Calu3 (cell line): ENCODE measurements at regions not wholly inside any gene's neighbourhood (a gene's known extent, or its start where the extent isn't known, plus 50 kb on each side); places are given as distances from the start of the nearest gene placed in this dataset.

Source experiments
- BruUV-seq: library from RNA; stranded (reverse); fragments of 400-500 nt; replicated peaks from 2 replicates; lab custom pipeline; 2021; lab: Mats Ljungman, UMichigan
- CTCF ChIA-PET: fragments of 300-600 bp; sonication (Branson Sonifier 250); formaldehyde crosslinking; loops from one replicate; lab custom pipeline; 2022; ENCODE audit warnings: antibody characterized with exemption; lab: Charles Lee
- DNase-seq: peaks from one replicate; pipeline ENCODE4 v3.0.0; 2022
- H3K27ac Mint-ChIP-seq: one replicate; pipeline ENCODE4 v1.8.0; 2022; ENCODE audit warnings: mixed read lengths; ENCODE audit not compliant: unreplicated experiment
- H3K27me3 Mint-ChIP-seq: one replicate; pipeline ENCODE4 v1.8.0; 2022; ENCODE audit warnings: mixed read lengths; ENCODE audit not compliant: unreplicated experiment
- H3K36me3 Mint-ChIP-seq: one replicate; pipeline ENCODE4 v1.8.0; 2022; ENCODE audit warnings: mild to moderate bottlenecking, moderate library complexity, mixed read lengths; ENCODE audit not compliant: insufficient read depth, unreplicated experiment
- H3K4me1 Mint-ChIP-seq: one replicate; pipeline ENCODE4 v1.8.0; 2022; ENCODE audit warnings: mild to moderate bottlenecking, low read depth, mixed read lengths; ENCODE audit not compliant: unreplicated experiment
- H3K4me3 Mint-ChIP-seq: one replicate; pipeline ENCODE4 v1.8.0; 2022; ENCODE audit warnings: mild to moderate bottlenecking, low read depth, moderate library complexity, mixed read lengths; ENCODE audit not compliant: unreplicated experiment
- H3K9me3 Mint-ChIP-seq: one replicate; pipeline ENCODE4 v1.8.0; 2022; ENCODE audit warnings: low read depth, mixed read lengths; ENCODE audit not compliant: unreplicated experiment
- intact Hi-C: fragments of 100-400 bp; cut with micrococcal nuclease; formaldehyde crosslinking; loops from one replicate; pipeline ENCODE4 v1.10.0; 2022; ENCODE audit not compliant: unreplicated experiment
- TF ChIP-seq, protein P1 (sequence below): fragments of 200-600 bp; IDR thresholded peaks from one replicate; pipeline ENCODE4 v1.8.0; 2022; ENCODE audit warnings: antibody characterized with exemption; ENCODE audit not compliant: unreplicated experiment

DNA sequence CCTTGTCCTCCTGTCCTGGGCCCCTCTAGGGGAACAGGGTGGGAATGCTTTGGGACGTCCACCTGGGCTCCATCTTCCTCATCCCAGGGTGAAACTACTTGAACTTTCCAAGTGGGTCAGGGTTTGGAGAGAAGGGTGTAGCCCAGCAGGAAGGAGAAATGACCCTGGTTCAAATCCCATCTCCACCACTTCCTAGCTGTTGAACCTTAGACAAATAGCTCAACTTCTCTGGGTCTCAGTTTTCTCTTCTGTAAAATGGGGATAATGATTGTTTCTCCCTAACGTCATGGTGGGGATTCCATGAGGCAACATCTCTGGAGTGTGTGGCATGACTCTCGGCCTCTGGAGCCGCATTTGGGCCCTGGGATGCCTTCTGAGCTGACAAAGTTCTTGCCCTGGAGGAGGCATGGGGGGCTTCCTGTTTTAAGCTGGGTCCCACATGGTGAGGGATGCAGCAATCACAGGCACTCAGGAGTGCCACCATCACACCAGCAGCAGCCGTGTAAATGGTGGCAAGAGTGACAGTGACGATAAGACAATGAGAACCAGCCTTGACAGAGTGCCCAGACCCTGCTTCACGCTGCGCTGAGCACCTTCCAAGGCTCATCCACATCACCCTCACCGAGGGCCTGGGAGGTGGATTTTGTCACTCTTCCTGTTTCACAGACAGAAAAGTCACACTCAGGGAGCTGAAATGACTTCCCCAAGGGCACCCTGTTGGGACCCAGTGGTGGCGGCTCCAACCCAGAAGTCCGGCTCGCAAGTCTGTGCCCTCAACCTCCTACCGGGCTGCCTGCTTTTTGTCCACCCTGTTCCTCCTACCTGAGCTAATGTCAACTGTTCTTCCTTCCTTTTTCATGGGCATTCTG lies 69.5 kb upstream of the IER5L start:
- Mint-ChIP-seq H3K4me3 (no peak overlapping the region), H3K36me3 (peaks cover 1% of the 10 kb centered on the region), H3K4me1 (peaks cover 1% of the 10 kb centered on the region), H3K27me3 (peaks cover 5% of the 10 kb centered on the region), H3K9me3 (no peaks in the 10 kb centered on the region), H3K27ac (no peak overlapping the region)
- BruUV-seq: no TSS peak
- intact Hi-C loops: no loop called here
- CTCF ChIA-PET: no interaction called here
- TF ChIP-seq, protein P1, sequence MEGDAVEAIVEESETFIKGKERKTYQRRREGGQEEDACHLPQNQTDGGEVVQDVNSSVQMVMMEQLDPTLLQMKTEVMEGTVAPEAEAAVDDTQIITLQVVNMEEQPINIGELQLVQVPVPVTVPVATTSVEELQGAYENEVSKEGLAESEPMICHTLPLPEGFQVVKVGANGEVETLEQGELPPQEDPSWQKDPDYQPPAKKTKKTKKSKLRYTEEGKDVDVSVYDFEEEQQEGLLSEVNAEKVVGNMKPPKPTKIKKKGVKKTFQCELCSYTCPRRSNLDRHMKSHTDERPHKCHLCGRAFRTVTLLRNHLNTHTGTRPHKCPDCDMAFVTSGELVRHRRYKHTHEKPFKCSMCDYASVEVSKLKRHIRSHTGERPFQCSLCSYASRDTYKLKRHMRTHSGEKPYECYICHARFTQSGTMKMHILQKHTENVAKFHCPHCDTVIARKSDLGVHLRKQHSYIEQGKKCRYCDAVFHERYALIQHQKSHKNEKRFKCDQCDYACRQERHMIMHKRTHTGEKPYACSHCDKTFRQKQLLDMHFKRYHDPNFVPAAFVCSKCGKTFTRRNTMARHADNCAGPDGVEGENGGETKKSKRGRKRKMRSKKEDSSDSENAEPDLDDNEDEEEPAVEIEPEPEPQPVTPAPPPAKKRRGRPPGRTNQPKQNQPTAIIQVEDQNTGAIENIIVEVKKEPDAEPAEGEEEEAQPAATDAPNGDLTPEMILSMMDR: no peak
- DNase-seq: no peak

DNA sequence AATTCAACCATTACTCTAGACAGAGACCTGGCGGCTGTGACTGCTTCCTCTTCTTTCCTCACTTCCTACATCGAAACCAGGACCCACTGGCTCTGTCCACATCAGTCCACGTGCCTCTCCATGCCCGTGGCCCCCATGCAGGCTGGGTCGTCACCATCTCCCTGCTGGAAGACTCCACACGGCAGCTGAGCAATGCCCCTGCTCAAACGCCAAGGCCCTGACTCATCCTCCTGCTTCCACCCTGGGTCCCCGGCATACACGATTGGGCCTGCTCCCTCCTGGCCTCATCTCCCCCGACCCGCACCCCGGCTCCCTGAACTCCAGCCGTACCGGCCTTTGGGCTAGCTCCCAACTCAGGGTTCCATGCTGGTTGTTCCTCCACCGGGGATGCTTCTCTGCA lies 67.2 kb upstream of the IER5L start:
- no peaks in the 10 kb centered on the region for H3K9me3 Mint-ChIP-seq
- no peak for DNase-seq
- no TSS peak for BruUV-seq
- peaks cover 8% of the 10 kb centered on the region for H3K4me1 Mint-ChIP-seq
- intact Hi-C loops: no loop called here
- peaks cover 6% of the 10 kb centered on the region for H3K36me3 Mint-ChIP-seq
- CTCF ChIA-PET: no interaction called here
- TF ChIP-seq, protein P1: no peak
- no peak overlapping the region for H3K27ac Mint-ChIP-seq
- peaks cover 14% of the 10 kb centered on the region for H3K27me3 Mint-ChIP-seq
- no peak overlapping the region for H3K4me3 Mint-ChIP-seq

DNA sequence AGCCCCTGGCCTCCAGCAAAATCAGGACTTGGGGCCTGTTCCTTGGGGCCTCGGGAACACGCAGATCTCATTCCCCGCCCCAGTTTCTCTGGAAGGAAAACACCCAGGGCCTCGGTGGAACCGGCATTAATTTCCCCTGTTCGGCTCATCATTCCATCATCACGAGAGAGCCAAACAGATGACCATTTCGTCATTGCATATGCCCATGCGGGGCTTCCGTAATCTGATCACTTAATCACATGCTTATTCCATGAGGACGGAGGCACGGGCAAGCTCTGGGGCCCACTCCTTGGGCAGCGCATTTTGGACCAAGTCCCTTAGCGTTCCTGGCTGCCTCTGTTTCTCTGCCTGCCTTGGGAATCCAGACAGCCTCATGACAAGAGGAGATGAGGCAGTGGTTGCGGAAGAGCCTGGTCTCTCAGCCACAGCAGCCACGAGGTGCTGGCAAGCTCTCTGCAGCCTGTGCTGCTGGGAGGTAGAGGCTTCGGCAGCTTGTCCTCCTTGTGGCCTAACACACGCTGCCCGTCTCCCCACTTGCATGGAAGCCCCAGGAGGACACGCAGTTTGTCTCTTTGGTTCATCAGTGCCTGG lies 65.0 kb upstream of the IER5L start:
- Mint-ChIP-seq H3K36me3 (peaks cover 6% of the 10 kb centered on the region), H3K9me3 (no peaks in the 10 kb centered on the region), H3K4me3 (no peak overlapping the region), H3K4me1 (peaks cover 8% of the 10 kb centered on the region), H3K27me3 (peaks cover 14% of the 10 kb centered on the region), H3K27ac (no peak overlapping the region)
- intact Hi-C loops: no loop called here
- CTCF ChIA-PET: interaction anchor here (0.6 kb wide), 1 partner anchor 348 kb away, joined by 7 read pairs; no protein-coding TSS in a partner anchor
- no peak for DNase-seq
- TF ChIP-seq, protein P1: no peak
- BruUV-seq: no TSS peak

DNA sequence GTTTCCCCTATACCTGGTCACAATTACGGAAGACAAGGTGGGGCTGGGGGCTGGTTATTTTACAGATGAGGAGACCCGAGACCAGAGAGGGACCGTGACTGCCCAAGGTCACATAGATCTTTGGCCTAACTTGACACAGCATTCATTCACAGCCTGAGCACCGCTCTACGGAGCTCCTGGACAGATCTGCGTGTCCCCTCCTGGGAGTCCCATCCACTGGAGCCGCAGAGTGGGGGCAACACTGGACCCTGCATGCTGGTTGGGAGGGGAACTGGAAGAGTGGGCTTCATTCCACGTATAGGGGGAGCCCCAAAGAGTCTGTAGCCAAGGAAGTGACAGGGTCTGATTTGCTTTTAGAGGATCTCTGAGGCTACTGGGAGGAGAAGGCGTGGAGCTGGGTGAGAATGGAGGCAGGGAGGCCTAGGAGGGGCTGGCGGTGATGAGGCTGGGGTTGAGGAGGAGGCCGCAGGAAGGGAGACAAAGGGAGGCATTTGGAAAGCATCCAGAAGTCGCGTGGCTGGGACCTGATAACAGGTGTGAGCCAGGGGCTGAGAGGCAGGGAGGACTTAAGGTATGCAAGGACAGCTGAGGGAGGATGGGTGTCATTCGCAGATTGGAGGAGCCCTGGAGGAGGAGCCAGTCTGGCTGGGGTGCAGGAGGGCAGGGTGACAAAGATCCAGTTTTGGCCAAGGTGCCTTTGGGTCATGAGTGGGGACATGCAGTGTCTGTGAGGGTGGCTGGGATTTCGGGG lies 64.3 kb upstream of the IER5L start:
- intact Hi-C loops: no loop called here
- H3K36me3 Mint-ChIP-seq: peaks cover 6% of the 10 kb centered on the region
- H3K9me3 Mint-ChIP-seq: no peaks in the 10 kb centered on the region
- CTCF ChIA-PET: interaction anchor here (0.8 kb wide), 1 partner anchor 13 kb away, joined by 3 read pairs; no protein-coding TSS in a partner anchor
- H3K4me1 Mint-ChIP-seq: peaks cover 8% of the 10 kb centered on the region
- DNase-seq: no peak
- TF ChIP-seq, protein P1: no peak
- H3K4me3 Mint-ChIP-seq: no peak overlapping the region
- H3K27me3 Mint-ChIP-seq: peaks cover 14% of the 10 kb centered on the region
- H3K27ac Mint-ChIP-seq: no peak overlapping the region
- BruUV-seq: no TSS peak
